Fibroblast of lung (primary cell): ENCODE measurements at regions not wholly inside any gene's neighbourhood (a gene's known extent, or its start where the extent isn't known, plus 50 kb on each side); places are given as distances from the start of the nearest gene placed in this dataset.

Source experiments
- DNase-seq, 2 donors: peaks; one replicate each; pipeline versions ENCODE4 v3.0.0 to v3.0.0-alpha.2; 2010; ENCODE audit warnings: low read depth in 2 of 2
- H2AFZ ChIP-seq: 2 replicates; pipeline ENCODE4 v1.5.1; 2012; ENCODE audit warnings: low read length, control low read depth, inconsistent platforms
- H3K27ac ChIP-seq: 2 replicates; pipeline ENCODE4 v1.5.1; 2011; ENCODE audit warnings: low read length, control low read depth; ENCODE audit not compliant: insufficient read depth
- H3K27me3 ChIP-seq: 2 replicates; pipeline ENCODE4 v1.5.1; 2011; ENCODE audit warnings: mild to moderate bottlenecking, low read length; ENCODE audit not compliant: control insufficient read depth, insufficient read depth
- H3K36me3 ChIP-seq: 2 replicates; pipeline ENCODE4 v1.5.1; 2011; ENCODE audit warnings: low read length; ENCODE audit not compliant: control insufficient read depth, insufficient read depth
- H3K4me1 ChIP-seq: 2 replicates; pipeline ENCODE4 v1.5.1; 2011; ENCODE audit warnings: low read length; ENCODE audit not compliant: control insufficient read depth, insufficient read depth; ENCODE audit errors: extremely low read depth
- H3K4me2 ChIP-seq: 2 replicates; pipeline ENCODE4 v1.5.1; 2011; ENCODE audit warnings: low read length, control low read depth; ENCODE audit not compliant: insufficient read depth; ENCODE audit errors: extremely low read depth
- H3K4me3 ChIP-seq, 4 experiments: fragments of 200-600 bp in 1 of 4; sonication (generic) in 1 of 4; replicated peaks in 1 of 4; 2 replicates each; pipeline ENCODE4 v1.5.1; 2011 to 2016; ENCODE audit warnings: low read length in 4 of 4, low read depth in 3 of 4, mild to moderate bottlenecking in 3 of 4, control low read depth in 2 of 4, inconsistent platforms in 1 of 4, mixed read lengths in 1 of 4; ENCODE audit not compliant: insufficient read depth in 1 of 4; ENCODE audit errors: control extremely low read depth in 1 of 4
- H3K79me2 ChIP-seq: 2 replicates; pipeline ENCODE4 v1.5.1; 2012; ENCODE audit warnings: mild to moderate bottlenecking, low read length, inconsistent platforms; ENCODE audit not compliant: control insufficient read depth, insufficient read depth
- H3K9ac ChIP-seq: 2 replicates; pipeline ENCODE4 v1.5.1; 2011; ENCODE audit warnings: mild to moderate bottlenecking, low read length, control low read depth; ENCODE audit not compliant: insufficient read depth
- H3K9me3 ChIP-seq: 2 replicates; pipeline ENCODE4 v1.5.1; 2012; ENCODE audit warnings: low read depth, low read length; ENCODE audit not compliant: control insufficient read depth, insufficient read depth
- H4K20me1 ChIP-seq: 2 replicates; pipeline ENCODE4 v1.5.1; 2011; ENCODE audit warnings: low read length; ENCODE audit not compliant: control insufficient read depth, insufficient read depth; ENCODE audit errors: extremely low read depth
- EZH2 ChIP-seq: IDR thresholded peaks from 2 replicates; pipeline ENCODE4 v1.5.1; 2012; ENCODE audit warnings: low read length, control low read depth, mild to moderate bottlenecking; ENCODE audit errors: missing control alignments
- TF ChIP-seq, protein P1 (sequence below), 2 donors: IDR thresholded peaks in 1 of 2; conservative IDR thresholded peaks in 1 of 2; 1 replicate in 1 of 2; 2 replicates in 1 of 2; pipeline ENCODE4 v1.5.1; 2011 to 2012; ENCODE audit warnings: low read length in 2 of 2, control low read depth in 1 of 2, inconsistent platforms in 1 of 2, low read depth in 1 of 2, mild to moderate bottlenecking in 1 of 2

DNA sequence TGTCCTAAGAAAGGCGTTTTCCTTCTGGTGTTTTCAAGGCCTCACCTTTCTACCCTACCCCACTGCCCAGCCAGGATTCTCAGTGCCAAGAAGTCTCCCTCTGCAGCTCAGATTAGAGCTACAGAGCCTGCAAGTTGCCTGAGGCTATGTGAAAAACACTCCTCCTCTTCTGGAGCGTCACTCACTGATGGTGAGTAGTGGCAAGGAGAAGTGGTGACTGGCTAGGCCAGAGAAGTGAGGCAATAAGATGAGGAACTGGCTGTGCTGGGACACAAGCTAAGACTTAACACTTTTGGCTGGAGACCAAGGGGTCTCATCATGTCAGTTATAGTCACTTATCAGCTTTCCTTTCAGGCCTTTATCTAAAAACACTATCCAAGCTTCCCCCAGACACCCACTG, 86.7 kb upstream of the PRKAR2B start:
- no peak for DNase-seq
- TF ChIP-seq EZH2: no peak
- TF ChIP-seq, protein P1, sequence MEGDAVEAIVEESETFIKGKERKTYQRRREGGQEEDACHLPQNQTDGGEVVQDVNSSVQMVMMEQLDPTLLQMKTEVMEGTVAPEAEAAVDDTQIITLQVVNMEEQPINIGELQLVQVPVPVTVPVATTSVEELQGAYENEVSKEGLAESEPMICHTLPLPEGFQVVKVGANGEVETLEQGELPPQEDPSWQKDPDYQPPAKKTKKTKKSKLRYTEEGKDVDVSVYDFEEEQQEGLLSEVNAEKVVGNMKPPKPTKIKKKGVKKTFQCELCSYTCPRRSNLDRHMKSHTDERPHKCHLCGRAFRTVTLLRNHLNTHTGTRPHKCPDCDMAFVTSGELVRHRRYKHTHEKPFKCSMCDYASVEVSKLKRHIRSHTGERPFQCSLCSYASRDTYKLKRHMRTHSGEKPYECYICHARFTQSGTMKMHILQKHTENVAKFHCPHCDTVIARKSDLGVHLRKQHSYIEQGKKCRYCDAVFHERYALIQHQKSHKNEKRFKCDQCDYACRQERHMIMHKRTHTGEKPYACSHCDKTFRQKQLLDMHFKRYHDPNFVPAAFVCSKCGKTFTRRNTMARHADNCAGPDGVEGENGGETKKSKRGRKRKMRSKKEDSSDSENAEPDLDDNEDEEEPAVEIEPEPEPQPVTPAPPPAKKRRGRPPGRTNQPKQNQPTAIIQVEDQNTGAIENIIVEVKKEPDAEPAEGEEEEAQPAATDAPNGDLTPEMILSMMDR (conservative IDR thresholded peaks at IDR 0.05 in 1 of 2, IDR thresholded peaks at IDR 0.05 in 1 of 2; ENCODE audit: low read depth in 1 of 2, low read length in 2 of 2): no peak
- Histone ChIP-seq H3K4me2 (no peak overlapping the region), H4K20me1 (no peaks in the 10 kb centered on the region), H3K36me3 (no peaks in the 10 kb centered on the region), H3K27ac (no peak overlapping the region), H3K27me3 (peaks cover 13% of the 10 kb centered on the region), H3K9ac (no peak overlapping the region), H3K9me3 (no peaks in the 10 kb centered on the region), H2AFZ (no peak overlapping the region), H3K4me1 (no peaks in the 10 kb centered on the region), H3K79me2 (no peaks in the 10 kb centered on the region), H3K4me3 (no peak overlapping the region)

DNA sequence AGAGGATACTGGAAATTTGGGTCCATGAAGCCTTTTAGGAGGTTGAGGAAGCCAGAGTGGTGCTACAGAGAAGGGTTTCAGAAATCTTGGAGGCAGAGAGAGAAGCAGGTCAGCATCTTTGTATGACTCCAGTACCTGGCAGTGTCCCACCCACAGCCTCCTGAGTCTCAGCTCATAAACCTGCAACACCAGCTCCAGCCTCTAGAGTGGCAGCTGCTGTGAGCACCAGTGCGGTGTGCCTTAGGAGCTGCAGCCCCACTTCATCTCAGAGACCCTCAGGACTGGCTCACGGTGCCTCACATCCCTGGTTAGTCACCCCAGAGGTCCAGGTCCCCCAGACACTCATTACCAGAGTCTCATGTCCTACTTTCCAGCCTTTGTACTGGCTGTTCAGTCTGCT, 84.8 kb upstream of the PRKAR2B start:
- Histone ChIP-seq H3K4me3 (no peak overlapping the region), H3K27ac (no peak overlapping the region), H3K36me3 (no peaks in the 10 kb centered on the region), H3K27me3 (peaks cover 9% of the 10 kb centered on the region), H2AFZ (no peak overlapping the region), H3K4me1 (no peaks in the 10 kb centered on the region), H3K9ac (no peak overlapping the region), H4K20me1 (no peaks in the 10 kb centered on the region), H3K79me2 (no peaks in the 10 kb centered on the region), H3K4me2 (no peak overlapping the region), H3K9me3 (no peaks in the 10 kb centered on the region)
- TF ChIP-seq, protein P1 (conservative IDR thresholded peaks at IDR 0.05 in 1 of 2, IDR thresholded peaks at IDR 0.05 in 1 of 2; ENCODE audit: low read depth in 1 of 2, low read length in 2 of 2): no peak
- no peak for TF ChIP-seq EZH2
- no peak for DNase-seq

DNA sequence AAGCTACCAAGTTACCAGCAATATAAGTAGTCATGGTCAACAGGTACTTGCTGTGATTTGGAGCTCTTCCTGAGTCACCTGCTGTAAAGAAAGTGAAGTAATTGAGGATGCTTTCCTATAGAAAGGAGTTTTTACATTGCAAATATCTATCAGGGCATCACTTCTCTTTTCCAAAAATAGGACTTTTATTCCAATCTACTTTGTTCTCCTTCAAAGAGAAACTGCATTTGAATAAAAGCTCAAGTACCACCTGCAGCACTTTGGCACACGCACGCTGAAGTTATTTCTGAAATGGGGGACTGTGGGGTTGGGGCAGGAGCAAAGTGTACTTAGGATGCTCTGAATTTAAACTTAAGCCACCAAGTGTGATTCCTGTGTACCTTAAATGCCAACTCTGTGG, 81.8 kb upstream of the PRKAR2B start:
- Histone ChIP-seq H3K27me3 (peaks cover 9% of the 10 kb centered on the region), H2AFZ (no peak overlapping the region), H3K4me1 (no peaks in the 10 kb centered on the region), H3K4me3 (no peak overlapping the region), H3K9me3 (no peaks in the 10 kb centered on the region), H3K9ac (no peak overlapping the region), H3K4me2 (no peak overlapping the region), H3K36me3 (no peaks in the 10 kb centered on the region), H3K27ac (no peak overlapping the region), H3K79me2 (no peaks in the 10 kb centered on the region), H4K20me1 (no peaks in the 10 kb centered on the region)
- TF ChIP-seq, protein P1 (conservative IDR thresholded peaks at IDR 0.05 in 1 of 2, IDR thresholded peaks at IDR 0.05 in 1 of 2; ENCODE audit: low read depth in 1 of 2, low read length in 2 of 2): no peak
- TF ChIP-seq EZH2: no peak
- no peak for DNase-seq
